NCI-H526 (cell line): ENCODE measurements at regions not wholly inside any gene's neighbourhood (a gene's known extent, or its start where the extent isn't known, plus 50 kb on each side); places are given as distances from the start of the nearest gene placed in this dataset.
"Not testable (repeated sequence)": the region's sequence is repeated elsewhere in the genome, so short reads cannot be mapped to it uniquely, and the experiment has no call there.

Source experiments
- DNase-seq, 2 experiments: peaks; one replicate each; lab custom pipeline; 2025; lab: John Stamatoyannopoulos, UW

GRCh38 chr18:60319129-60319528 is 53.4 kb downstream of the MC4R start:
- DNase-seq: no peak

DNA sequence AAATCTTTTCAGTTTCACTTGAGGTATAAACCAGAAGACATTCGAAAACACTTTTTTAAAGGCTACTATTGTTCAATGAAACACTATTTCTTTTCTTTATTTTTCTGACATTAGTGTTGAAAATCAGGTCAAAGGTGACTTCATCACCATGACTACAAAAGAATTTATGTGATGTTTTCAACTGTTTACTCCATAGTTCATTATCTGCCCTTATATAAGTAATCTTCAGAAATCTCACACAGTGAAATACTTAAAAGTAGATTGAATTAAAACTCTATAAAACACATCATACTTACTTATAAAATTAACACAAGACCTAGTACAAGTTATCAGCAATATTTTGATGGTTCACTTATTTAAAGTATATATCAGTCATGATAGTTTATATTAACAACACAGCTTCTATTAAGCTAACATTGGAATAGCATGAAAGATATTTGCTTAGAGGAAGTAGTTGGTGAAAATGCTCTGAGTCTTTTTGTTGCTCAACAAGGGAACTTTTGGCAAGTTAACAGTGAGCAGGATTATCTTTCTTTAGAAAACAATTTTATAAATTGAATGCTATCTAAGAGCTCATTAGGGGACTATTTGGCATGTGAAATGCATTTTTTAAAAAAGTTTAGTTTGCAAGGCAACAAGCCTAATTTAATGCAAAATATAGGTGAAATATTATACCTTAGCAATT is 60.8 kb downstream of the MC4R start:
- no peak for DNase-seq

GRCh38 chr18:60295674-60296073 is 76.9 kb downstream of the MC4R start:
- no peak for DNase-seq

DNA sequence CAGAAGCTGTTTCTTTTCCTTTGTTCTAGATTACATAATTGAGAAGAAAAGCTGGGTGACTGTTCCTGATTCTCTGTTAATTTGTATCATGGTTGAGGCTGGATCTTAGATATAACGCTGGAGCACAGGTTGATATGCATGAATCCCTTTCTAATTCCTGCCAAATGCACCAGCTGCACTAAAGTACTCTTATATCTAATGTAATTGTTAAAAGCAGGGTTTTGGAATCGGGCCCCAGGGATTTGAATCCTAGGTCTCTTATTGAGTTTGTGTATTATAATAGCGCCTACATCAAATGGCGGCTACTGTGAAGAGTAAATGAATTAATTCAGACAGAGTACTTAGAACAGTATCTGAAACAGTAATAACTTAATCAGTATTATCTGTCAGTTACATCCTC is 80.4 kb downstream of the MC4R start:
- DNase-seq: no peak

GRCh38 chr18:60279391-60279790 is 93.2 kb downstream of the MC4R start:
- no peak for DNase-seq

- no peak for DNase-seq
These were observed 94.6 kb downstream of the MC4R start for GRCh38 chr18:60277855-60278480.

DNA sequence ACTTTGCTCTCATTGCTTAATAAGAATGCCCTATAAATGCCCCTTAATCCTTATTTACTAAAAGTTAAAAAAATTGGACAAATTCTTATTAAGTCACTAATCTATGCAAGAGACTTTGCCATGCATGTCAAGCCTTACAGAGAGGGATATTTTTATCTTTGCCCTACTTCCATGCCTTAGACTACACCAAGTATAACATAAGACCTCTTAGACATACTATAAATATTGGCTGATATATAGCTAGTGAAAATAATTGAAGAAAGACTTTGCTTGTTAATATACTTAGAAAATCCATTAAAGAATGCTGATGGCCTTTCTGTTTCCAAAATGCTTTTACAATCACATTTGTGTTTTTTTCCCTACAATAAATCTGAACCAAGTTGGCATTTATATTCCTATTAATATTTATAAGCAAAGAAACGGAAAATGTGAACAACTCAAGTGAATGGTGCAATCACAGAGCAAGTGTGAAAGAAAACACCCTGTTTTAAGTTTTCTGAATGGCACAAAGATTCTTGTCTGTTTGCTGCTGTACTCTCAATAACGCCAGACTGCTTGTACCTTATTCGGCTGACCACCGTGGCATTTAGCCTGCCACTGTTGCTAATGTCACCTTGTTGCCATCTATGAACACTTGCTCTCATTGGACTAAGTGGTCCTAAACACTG is 105.0 kb downstream of the MC4R start:
- no peak for DNase-seq

DNA sequence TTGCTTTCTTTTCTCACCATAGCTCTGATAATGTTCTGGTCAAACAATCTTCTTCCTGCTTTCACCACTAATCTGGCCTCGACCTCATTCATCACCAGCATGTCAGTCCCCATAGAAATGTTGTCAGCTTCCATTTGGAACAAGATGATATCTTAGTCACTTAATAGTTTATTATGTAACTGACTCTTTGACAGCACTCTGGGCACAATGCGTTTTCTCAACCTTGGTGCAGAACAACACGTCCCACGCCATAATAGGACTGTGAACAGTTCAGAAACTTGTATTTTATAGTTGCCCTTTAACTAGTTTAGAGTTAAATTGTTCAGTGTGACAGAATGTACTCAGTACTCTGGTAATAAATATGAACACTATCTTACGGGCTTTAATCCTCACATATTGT is 106.0 kb downstream of the MC4R start:
- no peak for DNase-seq

DNA sequence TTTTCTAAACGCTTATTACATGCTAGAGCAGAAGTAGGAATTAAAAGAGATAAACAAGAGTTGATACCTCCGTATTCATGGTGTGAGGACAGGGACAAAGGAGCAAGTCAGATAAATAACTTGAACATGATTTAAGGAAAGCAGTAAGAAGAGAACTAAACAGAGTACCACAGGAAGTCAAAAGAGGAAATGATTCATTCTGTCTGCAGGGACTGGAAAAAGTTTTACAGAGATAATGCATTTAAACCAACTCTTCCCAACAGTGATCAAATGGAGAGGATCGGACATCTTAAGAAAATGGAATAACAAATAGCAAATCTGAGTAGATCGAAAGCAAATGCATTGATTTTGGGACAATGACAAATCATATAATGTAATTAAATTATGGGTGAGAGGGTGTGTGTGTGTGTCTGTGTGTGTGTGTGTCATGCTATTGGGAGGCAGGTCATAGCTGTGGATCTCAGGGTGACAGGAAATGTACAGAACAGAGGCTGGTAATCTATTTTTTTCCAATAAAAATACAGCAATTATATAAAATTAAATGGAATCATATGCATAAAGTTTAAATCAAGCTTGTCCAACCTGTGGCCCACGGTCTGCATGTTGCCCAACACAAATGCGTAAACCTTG is 113.4 kb downstream of the MC4R start:
- DNase-seq: no peak

DNA sequence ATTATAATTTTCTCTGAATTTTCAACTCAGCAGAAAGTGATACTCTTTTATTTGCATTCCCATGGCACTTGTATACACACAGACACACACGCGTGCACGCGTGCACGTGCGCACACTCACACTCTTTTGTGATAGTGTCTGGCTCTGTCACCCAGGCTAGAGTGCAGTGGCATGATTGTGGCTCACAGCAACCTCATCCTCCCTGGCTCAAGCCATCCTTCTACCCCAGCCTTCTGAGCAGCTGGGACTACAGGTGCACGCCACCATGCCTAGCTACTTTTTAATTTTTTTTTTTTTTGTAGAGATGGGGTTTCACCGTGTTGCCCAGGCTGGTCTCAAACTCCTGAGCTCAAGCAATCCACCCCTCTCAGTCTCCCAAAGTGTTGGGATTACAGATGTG is 123.2 kb downstream of the MC4R start:
- no peak for DNase-seq

DNA sequence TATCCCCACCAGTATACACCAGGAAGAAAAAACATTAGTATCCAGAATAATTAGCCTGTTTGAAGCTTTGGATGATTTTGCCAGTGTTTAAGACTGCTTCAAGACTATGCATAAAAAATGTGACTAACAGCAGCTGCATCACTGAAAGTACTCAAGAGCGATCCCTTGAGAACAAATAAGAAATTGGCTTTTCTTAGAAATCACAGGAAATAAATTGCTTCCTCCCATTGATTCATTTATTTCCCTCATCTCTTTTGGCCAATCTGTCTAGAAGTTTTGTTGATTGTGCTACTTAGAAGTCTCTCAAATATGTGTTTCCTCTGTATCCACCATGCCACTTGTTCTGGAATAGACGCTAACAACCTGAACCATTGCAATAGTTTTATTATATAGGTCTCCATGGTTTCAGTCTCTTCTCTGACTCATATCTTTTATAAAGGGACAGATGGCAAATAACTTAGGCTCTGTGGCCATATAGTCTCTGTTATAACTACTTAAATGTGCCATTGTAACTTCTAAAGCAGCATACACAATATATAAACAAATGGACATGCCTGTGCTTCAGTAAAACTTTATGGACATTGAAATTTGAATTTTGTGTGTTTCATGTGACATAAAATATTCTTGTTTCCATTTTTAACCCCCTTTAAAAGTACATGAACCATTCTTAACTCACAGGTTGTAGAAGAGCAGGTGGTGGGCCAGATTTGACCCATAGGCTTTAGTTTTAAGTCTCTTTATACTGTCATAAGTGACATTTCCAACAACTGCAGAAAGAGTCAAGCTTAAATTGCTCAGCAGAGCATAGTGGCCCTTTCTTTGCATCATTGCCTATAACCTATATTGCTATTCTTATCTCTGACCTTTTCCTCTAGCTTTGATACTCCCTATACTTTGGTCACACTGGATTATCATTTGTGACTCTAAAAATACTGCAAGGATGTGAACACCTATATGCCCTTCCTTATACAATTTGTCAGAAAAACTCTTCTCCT is 123.9 kb downstream of the MC4R start:
- no peak for DNase-seq

GRCh38 chr18:60247103-60247502 is 125.5 kb downstream of the MC4R start:
- DNase-seq: no peak

DNA sequence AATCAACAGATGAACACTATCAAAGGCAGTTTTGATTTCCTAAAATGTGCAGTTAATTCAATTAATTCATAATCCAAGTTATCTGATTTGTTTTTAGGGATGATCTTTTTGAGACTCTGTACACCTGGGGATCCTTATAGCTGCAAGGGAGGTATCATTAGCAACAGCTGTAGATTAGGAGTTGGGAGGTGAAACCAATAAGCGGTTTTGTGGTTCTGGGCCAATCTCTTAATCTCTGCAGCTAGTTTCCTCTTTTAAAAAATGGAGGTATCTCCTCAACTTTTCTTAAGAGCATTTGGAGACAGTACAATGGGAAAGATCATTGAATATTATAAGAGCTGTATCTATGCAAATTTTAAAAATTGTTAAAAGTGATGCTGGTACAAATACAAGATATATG is 126.0 kb downstream of the MC4R start:
- DNase-seq: no peak

DNA sequence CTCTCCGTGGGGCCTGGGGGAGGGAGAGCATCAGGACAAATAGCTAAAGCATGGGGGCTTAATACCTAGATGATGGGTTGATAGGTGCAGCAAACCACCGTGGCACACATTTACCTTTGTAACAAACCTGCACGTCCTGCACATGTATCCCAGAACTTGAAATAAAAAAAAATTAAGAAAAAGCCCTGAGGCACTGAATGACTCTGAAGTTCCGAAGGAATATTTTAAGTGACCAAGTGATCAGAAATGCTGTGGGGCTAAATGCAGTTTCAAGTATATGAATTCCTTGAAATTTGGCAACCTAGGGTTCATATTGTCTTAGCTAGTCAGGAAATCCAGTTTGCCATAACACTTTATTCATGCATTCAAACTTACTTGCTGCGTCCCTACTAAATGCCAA is 127.5 kb downstream of the MC4R start:
- DNase-seq: no peak

DNA sequence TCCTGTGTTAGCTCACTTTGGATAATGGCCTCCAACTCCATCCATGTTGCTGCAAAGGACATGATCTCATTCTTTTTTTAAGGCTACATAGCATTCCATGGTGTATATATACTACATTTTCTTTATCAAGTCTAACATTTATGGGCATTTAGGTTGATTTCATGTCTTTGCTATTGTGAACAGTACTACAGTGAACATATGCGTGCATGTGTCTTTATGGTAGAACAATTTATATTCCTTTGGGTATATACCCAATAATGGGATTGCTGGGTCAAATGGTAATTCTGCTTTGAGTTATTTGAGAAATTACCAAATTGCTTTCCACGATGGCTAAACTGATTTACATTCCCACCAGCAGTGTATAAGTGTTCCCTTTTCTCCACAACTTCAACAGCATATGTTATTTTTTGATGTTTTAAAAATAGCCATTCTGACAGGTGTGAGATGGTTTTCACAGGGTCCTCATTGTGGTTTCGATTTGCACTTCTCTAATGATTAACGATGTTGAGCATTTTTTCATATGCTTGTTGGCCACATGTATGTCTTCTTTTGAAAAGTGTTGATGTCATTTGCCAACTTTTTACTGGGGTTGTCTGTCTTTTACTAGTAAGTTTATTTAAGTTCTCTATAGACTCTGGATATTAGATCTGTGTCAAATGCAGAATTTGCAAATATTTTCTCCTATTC is 133.4 kb downstream of the MC4R start:
- DNase-seq: not testable (repeated sequence)

GRCh38 chr18:60235164-60235563 is 137.4 kb downstream of the MC4R start:
- DNase-seq: no peak

GRCh38 chr18:60232541-60232940 is 140.0 kb downstream of the MC4R start:
- DNase-seq: no peak

- no peak for DNase-seq
These were observed 143.7 kb downstream of the MC4R start for GRCh38 chr18:60228609-60229595.

- no peak for DNase-seq
These were observed 157.1 kb downstream of the MC4R start for GRCh38 chr18:60215432-60215831.

DNA sequence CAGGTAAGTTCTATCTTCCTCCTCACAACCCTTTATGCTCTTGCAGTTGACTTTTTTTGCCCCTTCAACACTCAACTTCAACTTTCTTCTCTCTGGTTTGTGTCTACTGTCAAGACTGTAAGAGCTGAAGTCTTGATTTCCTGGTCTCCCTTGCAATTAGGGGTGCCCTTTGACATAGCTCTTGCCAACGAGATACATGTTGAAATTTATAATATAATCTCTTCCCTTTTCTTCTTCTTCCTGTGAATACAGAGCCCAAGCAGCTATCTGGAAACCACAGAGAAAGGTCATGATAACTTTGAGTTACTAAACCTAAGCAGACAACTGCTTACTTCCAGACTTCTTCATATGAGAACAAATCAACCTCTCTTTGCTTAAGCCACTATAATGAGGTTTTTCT is 163.5 kb downstream of the MC4R start:
- DNase-seq: no peak
